HG03520 (cell line): ENCODE measurements at regions not wholly inside any gene's neighbourhood (a gene's known extent, or its start where the extent isn't known, plus 50 kb on each side); places are given as distances from the start of the nearest gene placed in this dataset.
"Not testable (repeated sequence)": the region's sequence is repeated elsewhere in the genome, so short reads cannot be mapped to it uniquely, and the experiment has no call there.

Experiments
- ATAC-seq: cut with Tn5 transposase; IDR thresholded peaks from one replicate; pipeline ENCODE4 v1.9.1; 2021; ENCODE audit warnings: mild to moderate bottlenecking, moderate library complexity; ENCODE audit not compliant: unreplicated experiment

- ATAC-seq: no peak
These were observed 99.7 kb upstream of the SLC7A11 start for GRCh38 chr4:138341739-138342415.

GRCh38 chr4:138338840-138339239 lies 96.7 kb upstream of the SLC7A11 start:
- ATAC-seq: no peak

GRCh38 chr4:138338222-138338621 lies 96.1 kb upstream of the SLC7A11 start:
- ATAC-seq: not testable (repeated sequence)

- ATAC-seq: no peak
These were observed 92.3 kb upstream of the SLC7A11 start for GRCh38 chr4:138334346-138335016.

- ATAC-seq: not testable (repeated sequence)
These were observed 90.3 kb upstream of the SLC7A11 start for GRCh38 chr4:138332415-138332814.

- no peak for ATAC-seq
These were observed 88.4 kb upstream of the SLC7A11 start for GRCh38 chr4:138330531-138330930.

GRCh38 chr4:138329506-138330070 lies 87.4 kb upstream of the SLC7A11 start:
- no peak for ATAC-seq

GRCh38 chr4:138327338-138327737 lies 85.2 kb upstream of the SLC7A11 start:
- no peak for ATAC-seq

GRCh38 chr4:138320831-138321230 lies 78.7 kb upstream of the SLC7A11 start:
- ATAC-seq: no peak

GRCh38 chr4:138320030-138320429 lies 77.9 kb upstream of the SLC7A11 start:
- ATAC-seq: no peak

GRCh38 chr4:138317175-138317748 lies 75.1 kb upstream of the SLC7A11 start:
- ATAC-seq: no peak

GRCh38 chr4:138312536-138312911 lies 70.4 kb upstream of the SLC7A11 start:
- no peak for ATAC-seq

- no peak for ATAC-seq
These were observed 69.8 kb upstream of the SLC7A11 start for GRCh38 chr4:138311771-138312535.

- ATAC-seq: no peak
These were observed 68.8 kb upstream of the SLC7A11 start for GRCh38 chr4:138310991-138311390.

GRCh38 chr4:138310498-138310897 lies 68.3 kb upstream of the SLC7A11 start:
- ATAC-seq: no peak

GRCh38 chr4:138308356-138308755 lies 66.2 kb upstream of the SLC7A11 start:
- no peak for ATAC-seq

- no peak for ATAC-seq
These were observed 65.2 kb upstream of the SLC7A11 start for GRCh38 chr4:138307319-138307718.

GRCh38 chr4:138305050-138305449 lies 62.9 kb upstream of the SLC7A11 start:
- ATAC-seq: no peak

GRCh38 chr4:138301536-138301935 lies 59.4 kb upstream of the SLC7A11 start:
- no peak for ATAC-seq

GRCh38 chr4:138300616-138301015 lies 58.5 kb upstream of the SLC7A11 start:
- no peak for ATAC-seq

GRCh38 chr4:138299881-138300280 lies 57.7 kb upstream of the SLC7A11 start:
- no peak for ATAC-seq
